HFFc6 (cell line): ENCODE measurements at regions not wholly inside any gene's neighbourhood (a gene's known extent, or its start where the extent isn't known, plus 50 kb on each side); places are given as distances from the start of the nearest gene placed in this dataset.

Source experiments
- DNase-seq: peaks from one replicate; pipeline ENCODE4 v3.0.0-alpha.2; 2018
- H3K27ac Mint-ChIP-seq: 2 replicates; pipeline ENCODE4 v1.8.0; 2020; ENCODE audit warnings: mild to moderate bottlenecking, mixed read lengths
- H3K27me3 Mint-ChIP-seq: 2 replicates; pipeline ENCODE4 v1.8.0; 2021; ENCODE audit warnings: mild to moderate bottlenecking, moderate library complexity, mixed read lengths; ENCODE audit not compliant: insufficient read depth
- H3K36me3 Mint-ChIP-seq: 2 replicates; pipeline ENCODE4 v1.8.0; 2021; ENCODE audit warnings: low read depth, mixed read lengths
- H3K4me1 Mint-ChIP-seq: 2 replicates; pipeline ENCODE4 v1.8.0; 2020; ENCODE audit warnings: low read depth, mixed read lengths
- H3K4me3 Mint-ChIP-seq: 2 replicates; pipeline ENCODE4 v1.8.0; 2020; ENCODE audit warnings: mild to moderate bottlenecking, moderate library complexity, mixed read lengths
- H3K9me3 Mint-ChIP-seq: 2 replicates; pipeline ENCODE4 v1.8.0; 2020; ENCODE audit warnings: mild to moderate bottlenecking, mixed read lengths
- TF ChIP-seq, protein P1 (sequence below): fragments of 200-600 bp; sonication (generic); IDR thresholded peaks from 2 replicates; pipeline ENCODE4 v1.5.0; 2021; ENCODE audit warnings: antibody characterized with exemption, mild to moderate bottlenecking

DNA sequence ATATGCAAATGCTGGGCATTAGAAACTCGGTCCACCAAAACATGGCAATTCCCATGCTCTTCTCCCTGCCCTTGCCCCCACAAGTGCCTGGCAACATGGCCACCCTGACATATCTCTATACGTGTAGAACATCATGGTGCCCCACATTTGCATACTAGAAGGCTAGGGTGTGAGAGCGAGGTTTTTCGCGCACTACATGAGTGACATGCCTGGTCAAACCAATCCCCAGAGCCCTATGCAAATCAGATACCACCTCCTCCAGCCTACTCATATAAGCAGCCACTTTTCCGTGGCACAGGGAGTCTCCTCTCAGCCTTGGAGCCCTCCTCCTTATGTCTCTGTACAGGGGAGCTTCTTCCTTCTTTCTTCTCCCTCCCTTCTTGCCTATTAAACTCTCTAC is 296.1 kb upstream of the GULP1 start:
- H3K4me1 Mint-ChIP-seq, result peaks cover 13% of the 10 kb centered on the region
- no peaks in the 10 kb centered on the region for H3K27me3 Mint-ChIP-seq
- TF ChIP-seq, protein P1, sequence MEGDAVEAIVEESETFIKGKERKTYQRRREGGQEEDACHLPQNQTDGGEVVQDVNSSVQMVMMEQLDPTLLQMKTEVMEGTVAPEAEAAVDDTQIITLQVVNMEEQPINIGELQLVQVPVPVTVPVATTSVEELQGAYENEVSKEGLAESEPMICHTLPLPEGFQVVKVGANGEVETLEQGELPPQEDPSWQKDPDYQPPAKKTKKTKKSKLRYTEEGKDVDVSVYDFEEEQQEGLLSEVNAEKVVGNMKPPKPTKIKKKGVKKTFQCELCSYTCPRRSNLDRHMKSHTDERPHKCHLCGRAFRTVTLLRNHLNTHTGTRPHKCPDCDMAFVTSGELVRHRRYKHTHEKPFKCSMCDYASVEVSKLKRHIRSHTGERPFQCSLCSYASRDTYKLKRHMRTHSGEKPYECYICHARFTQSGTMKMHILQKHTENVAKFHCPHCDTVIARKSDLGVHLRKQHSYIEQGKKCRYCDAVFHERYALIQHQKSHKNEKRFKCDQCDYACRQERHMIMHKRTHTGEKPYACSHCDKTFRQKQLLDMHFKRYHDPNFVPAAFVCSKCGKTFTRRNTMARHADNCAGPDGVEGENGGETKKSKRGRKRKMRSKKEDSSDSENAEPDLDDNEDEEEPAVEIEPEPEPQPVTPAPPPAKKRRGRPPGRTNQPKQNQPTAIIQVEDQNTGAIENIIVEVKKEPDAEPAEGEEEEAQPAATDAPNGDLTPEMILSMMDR, result no peak
- no peak for DNase-seq
- no peak overlapping the region for H3K27ac Mint-ChIP-seq
- no peak overlapping the region for H3K4me3 Mint-ChIP-seq
- no peaks in the 10 kb centered on the region for H3K36me3 Mint-ChIP-seq
- H3K9me3 Mint-ChIP-seq, result no peaks in the 10 kb centered on the region

DNA sequence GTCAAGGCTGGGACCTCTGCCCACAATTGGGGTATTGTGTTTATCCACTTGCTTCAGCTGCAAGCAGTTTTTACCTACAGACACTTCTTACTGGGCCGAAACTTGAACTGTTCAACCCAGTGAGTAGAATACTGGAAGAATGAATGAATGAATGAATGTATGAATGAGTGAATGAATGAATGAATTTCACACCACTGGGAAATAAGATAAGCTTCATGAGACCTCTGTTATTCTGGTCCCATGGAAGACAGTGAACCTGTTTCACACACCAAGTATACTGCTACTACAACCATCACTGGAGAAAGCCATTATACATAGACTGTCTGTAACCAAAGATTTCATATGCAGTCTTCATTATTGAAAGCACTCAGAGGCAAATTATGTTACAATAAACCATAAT is 295.0 kb upstream of the GULP1 start:
- no peak overlapping the region for H3K27ac Mint-ChIP-seq
- H3K9me3 Mint-ChIP-seq, result no peaks in the 10 kb centered on the region
- peaks cover 8% of the 10 kb centered on the region for H3K4me1 Mint-ChIP-seq
- DNase-seq, result no peak
- no peaks in the 10 kb centered on the region for H3K36me3 Mint-ChIP-seq
- TF ChIP-seq, protein P1, result no peak
- H3K4me3 Mint-ChIP-seq, result no peak overlapping the region
- no peaks in the 10 kb centered on the region for H3K27me3 Mint-ChIP-seq

DNA sequence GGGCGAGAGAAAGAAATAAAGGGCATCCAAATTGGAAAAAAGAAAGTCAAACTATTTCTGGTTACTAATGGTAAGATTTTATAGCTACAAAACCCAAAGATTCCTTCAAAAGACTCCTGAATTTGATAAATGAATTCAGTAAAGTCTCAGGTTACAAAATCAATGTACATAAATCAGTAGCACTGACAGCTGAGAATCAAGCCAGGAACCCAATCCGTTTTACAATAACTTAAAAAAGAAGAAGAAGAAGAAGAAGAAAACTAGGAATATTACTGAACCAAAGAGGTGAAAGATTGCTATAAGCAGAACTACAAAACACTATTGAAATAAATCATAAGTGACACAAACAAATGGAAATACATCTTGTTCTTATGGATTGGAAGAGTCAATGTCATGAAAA is 291.5 kb upstream of the GULP1 start:
- Mint-ChIP-seq H3K27me3 (no peaks in the 10 kb centered on the region), H3K27ac (no peak overlapping the region)

DNA sequence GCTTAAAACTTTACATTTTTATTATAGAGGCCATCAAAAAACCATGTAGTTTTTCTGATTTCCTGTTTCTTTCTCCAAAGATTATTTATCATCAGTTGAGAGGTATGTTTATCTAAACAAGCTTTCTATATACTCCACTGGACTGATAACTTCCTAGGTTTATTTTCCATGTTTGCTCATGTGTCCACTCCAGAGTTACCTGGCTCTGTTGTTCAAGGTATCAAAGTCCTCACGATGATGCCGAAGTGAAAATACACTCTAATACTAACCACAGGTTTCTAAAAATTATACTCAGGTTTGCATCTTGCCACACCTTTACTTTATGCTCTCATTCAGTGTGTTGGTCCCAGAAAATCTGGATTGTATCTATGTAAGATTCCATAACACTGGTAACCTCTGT is 287.9 kb upstream of the GULP1 start:
- Mint-ChIP-seq H3K27ac (no peak overlapping the region), H3K27me3 (no peaks in the 10 kb centered on the region), H3K4me1 (no peaks in the 10 kb centered on the region), H3K36me3 (no peaks in the 10 kb centered on the region), H3K9me3 (no peaks in the 10 kb centered on the region), H3K4me3 (no peak overlapping the region)
- no peak for DNase-seq
- TF ChIP-seq, protein P1, result no peak

More for the DNA sequence above, 291.5 kb upstream of the GULP1 start:
- Mint-ChIP-seq H3K4me1 (peaks cover under 1% of the 10 kb centered on the region), H3K9me3 (no peaks in the 10 kb centered on the region), H3K36me3 (no peaks in the 10 kb centered on the region), H3K4me3 (no peak overlapping the region)
- TF ChIP-seq, protein P1, result no peak
- no peak for DNase-seq

DNA sequence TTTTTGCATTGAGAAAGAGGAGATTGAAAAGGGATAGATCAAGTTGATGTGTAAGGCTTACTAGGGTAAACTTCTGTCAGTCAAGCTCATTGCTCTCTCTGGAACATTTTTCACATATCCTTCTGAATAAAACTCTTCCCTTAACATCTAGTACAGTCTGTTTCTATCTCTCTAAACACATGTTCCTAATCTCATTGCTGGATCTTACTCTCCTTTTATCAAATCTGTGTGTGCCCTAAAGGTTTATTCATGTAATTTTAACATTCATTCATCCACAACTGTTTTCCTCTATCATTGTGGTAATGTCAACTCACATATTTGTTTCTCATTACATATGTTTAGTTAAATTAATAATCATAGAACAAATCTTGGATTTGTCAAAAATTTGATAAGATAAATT is 277.9 kb upstream of the GULP1 start:
- H3K27me3 Mint-ChIP-seq, result peaks cover 1% of the 10 kb centered on the region
- TF ChIP-seq, protein P1, result no peak
- DNase-seq, result no peak
- no peak overlapping the region for H3K4me3 Mint-ChIP-seq
- no peaks in the 10 kb centered on the region for H3K9me3 Mint-ChIP-seq
- H3K4me1 Mint-ChIP-seq, result no peaks in the 10 kb centered on the region
- peaks cover 2% of the 10 kb centered on the region for H3K36me3 Mint-ChIP-seq
- H3K27ac Mint-ChIP-seq, result no peak overlapping the region

DNA sequence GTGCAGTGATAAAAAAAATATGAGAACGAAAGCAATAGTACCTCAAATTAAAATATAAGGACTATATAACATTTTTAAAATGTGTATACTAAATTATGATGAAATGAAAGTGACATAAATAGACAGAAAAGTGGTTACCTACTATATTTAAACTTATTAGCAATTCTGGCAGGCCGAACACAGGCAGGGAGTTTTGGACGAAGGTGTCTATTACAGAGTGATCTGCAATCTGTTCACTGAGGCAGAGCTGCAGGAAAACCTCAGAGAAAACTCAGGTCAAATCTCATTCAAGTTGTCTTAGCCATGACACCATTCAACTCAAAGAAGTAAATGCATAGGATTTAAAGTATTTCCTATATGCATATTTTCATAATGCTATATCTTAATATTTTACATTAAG is 274.8 kb upstream of the GULP1 start:
- TF ChIP-seq, protein P1, result no peak
- H3K27ac Mint-ChIP-seq, result no peak overlapping the region
- peaks cover 1% of the 10 kb centered on the region; the same call in 1 of the 2 replicates for H3K27me3 Mint-ChIP-seq
- H3K4me1 Mint-ChIP-seq, result no peaks in the 10 kb centered on the region
- H3K36me3 Mint-ChIP-seq, result peaks cover 6% of the 10 kb centered on the region
- H3K4me3 Mint-ChIP-seq, result no peak overlapping the region
- peaks cover 5% of the 10 kb centered on the region for H3K9me3 Mint-ChIP-seq
- DNase-seq, result no peak
